Keratinocyte (primary cell): ENCODE measurements at regions not wholly inside any gene's neighbourhood (a gene's known extent, or its start where the extent isn't known, plus 50 kb on each side); places are given as distances from the start of the nearest gene placed in this dataset.

ENCODE experiments used
- CTCF ChIP-seq, 3 experiments: IDR thresholded peaks in 1 of 3; conservative IDR thresholded peaks in 1 of 3; optimal IDR thresholded peaks in 1 of 3; 2 replicates in 2 of 3; 3 replicates in 1 of 3; pipeline versions ENCODE3 to v1.5.1; 2011; ENCODE audit warnings: low read length in 3 of 3, mild to moderate bottlenecking in 3 of 3, moderate library complexity in 2 of 3, control low read depth in 1 of 3, inconsistent platforms in 1 of 3; ENCODE audit not compliant: insufficient read depth in 2 of 3; ENCODE audit errors: extremely low read depth in 1 of 3
- EZH2 ChIP-seq: IDR thresholded peaks from one replicate; pipeline ENCODE4 v1.6.1; 2012; ENCODE audit warnings: inconsistent platforms, mild to moderate bottlenecking, low read length, moderate library complexity

GRCh38 chr10:64829888-64830412 is 1308.7 kb downstream of the REEP3 start:
- TF ChIP-seq CTCF (optimal IDR thresholded peaks at IDR 0.05 in 1 of 3, IDR thresholded peaks at IDR 0.05 in 1 of 3, conservative IDR thresholded peaks at IDR 0.05 in 1 of 3; ENCODE audit: extremely low read depth in 1 of 3, insufficient read depth in 2 of 3, low read length in 3 of 3) (no peak), EZH2 (no peak)
